Neuronal stem cell (in vitro differentiated cells): ENCODE measurements at regions not wholly inside any gene's neighbourhood (a gene's known extent, or its start where the extent isn't known, plus 50 kb on each side); places are given as distances from the start of the nearest gene placed in this dataset.

Experiments
- DNase-seq: peaks from one replicate; pipeline ENCODE4 v3.0.0-alpha.2; 2013; ENCODE audit warnings: low spot score
- H2AFZ ChIP-seq: one replicate; pipeline ENCODE4 v1.6.1; 2013; ENCODE audit warnings: mild to moderate bottlenecking, low read length, inconsistent platforms
- H2AK5ac ChIP-seq: 2 replicates; pipeline ENCODE4 v1.6.1; 2013; ENCODE audit warnings: low read depth, mild to moderate bottlenecking, inconsistent platforms, low read length, moderate library complexity, mixed read lengths
- H2BK120ac ChIP-seq: 2 replicates; pipeline ENCODE4 v1.6.1; 2013; ENCODE audit warnings: low read depth, mild to moderate bottlenecking, inconsistent platforms, low read length, moderate library complexity, mixed read lengths
- H2BK12ac ChIP-seq: one replicate; pipeline ENCODE4 v1.6.1; 2013; ENCODE audit warnings: low read length, inconsistent platforms
- H2BK15ac ChIP-seq: 2 replicates; pipeline ENCODE4 v1.6.1; 2013; ENCODE audit warnings: mild to moderate bottlenecking, low read length, inconsistent platforms, mixed read lengths
- H2BK5ac ChIP-seq: one replicate; pipeline ENCODE4 v1.6.1; 2013; ENCODE audit warnings: inconsistent platforms, mild to moderate bottlenecking, low read length, moderate library complexity
- H3K14ac ChIP-seq: one replicate; pipeline ENCODE4 v1.6.1; 2013; ENCODE audit warnings: low read length, inconsistent platforms
- H3K18ac ChIP-seq: 2 replicates; pipeline ENCODE4 v1.6.1; 2013; ENCODE audit warnings: low read length, inconsistent platforms
- H3K23ac ChIP-seq: 2 replicates; pipeline ENCODE4 v1.6.1; 2013; ENCODE audit warnings: low read depth, mild to moderate bottlenecking, mixed read lengths, low read length, inconsistent platforms; ENCODE audit not compliant: poor library complexity
- H3K27ac ChIP-seq: replicated peaks from 3 replicates; pipeline ENCODE4 v1.5.1; 2013; ENCODE audit warnings: low read length, inconsistent platforms
- H3K27me3 ChIP-seq, 3 experiments: 2 replicates each; pipeline ENCODE4 v1.6.1; 2013; ENCODE audit warnings: low read length in 3 of 3, mild to moderate bottlenecking in 2 of 3, inconsistent platforms in 1 of 3, low read depth in 1 of 3, mixed read lengths in 1 of 3, moderate library complexity in 1 of 3; ENCODE audit not compliant: control insufficient read depth in 3 of 3, insufficient read depth in 3 of 3
- H3K36me3 ChIP-seq, 2 donors: replicated peaks in 1 of 2; 2 replicates each; pipeline ENCODE4 v1.6.1; 2013; ENCODE audit warnings: low read length in 2 of 2; ENCODE audit not compliant: control insufficient read depth in 2 of 2, insufficient read depth in 2 of 2
- H3K4ac ChIP-seq: 2 replicates; pipeline ENCODE4 v1.6.1; 2013; ENCODE audit warnings: inconsistent platforms, mild to moderate bottlenecking, low read length, moderate library complexity
- H3K4me1 ChIP-seq, 2 donors: 1 replicate in 1 of 2; 2 replicates in 1 of 2; pipeline ENCODE4 v1.6.1; 2013; ENCODE audit warnings: low read length in 2 of 2, low read depth in 1 of 2; ENCODE audit not compliant: control insufficient read depth in 2 of 2, insufficient read depth in 1 of 2
- H3K4me2 ChIP-seq: one replicate; pipeline ENCODE4 v1.6.1; 2013; ENCODE audit warnings: mild to moderate bottlenecking, low read length, inconsistent platforms; ENCODE audit not compliant: insufficient read depth, poor library complexity, severe bottlenecking
- H3K4me3 ChIP-seq, 2 donors: 2 replicates each; pipeline ENCODE4 v1.5.1; 2013; ENCODE audit warnings: low read length in 2 of 2, mild to moderate bottlenecking in 2 of 2, inconsistent platforms in 1 of 2, moderate library complexity in 1 of 2
- H3K79me1 ChIP-seq: one replicate; pipeline ENCODE4 v1.6.1; 2013; ENCODE audit warnings: low read depth, mild to moderate bottlenecking, inconsistent platforms, low read length, moderate library complexity
- H3K9ac ChIP-seq: one replicate; pipeline ENCODE4 v1.6.1; 2013; ENCODE audit warnings: mild to moderate bottlenecking, low read depth, low read length, inconsistent platforms; ENCODE audit not compliant: poor library complexity
- H3K9me3 ChIP-seq, 2 donors: replicated peaks in 1 of 2; 2 replicates each; pipeline versions ENCODE3 to v1.6.1; 2013; ENCODE audit warnings: low read length in 2 of 2, mild to moderate bottlenecking in 2 of 2, inconsistent platforms in 1 of 2, low read depth in 1 of 2, mixed read lengths in 1 of 2, moderate library complexity in 1 of 2; ENCODE audit not compliant: control insufficient read depth in 2 of 2, insufficient read depth in 1 of 2
- H4K8ac ChIP-seq: one replicate; pipeline ENCODE4 v1.6.1; 2013; ENCODE audit warnings: low read depth, mild to moderate bottlenecking, inconsistent platforms, low read length, moderate library complexity
- H4K91ac ChIP-seq: one replicate; pipeline ENCODE4 v1.6.1; 2013; ENCODE audit warnings: low read length, low read depth, mild to moderate bottlenecking, inconsistent platforms; ENCODE audit not compliant: poor library complexity
- WGBS, 2 donors: extraction: QIAGEN DNeasy Blood & Tissue Kit; methylation state at CpG; one replicate each; pipeline ENCODE4 v1.1.7; 2013; ENCODE audit warnings: missing lambda C conversion rate in 2 of 2, mixed read lengths in 1 of 2; ENCODE audit not compliant: insufficient read length in 2 of 2, insufficient replicate concordance in 1 of 2; ENCODE audit errors: extremely low coverage in 2 of 2; 5-methylcytosine and 5-hydroxymethylcytosine counted together

GRCh38 chr12:111173391-111173790 is 195.5 kb downstream of the PHETA1 start:
- Histone ChIP-seq H2AK5ac (no peak overlapping the region), H2AFZ (no peak overlapping the region), H2BK120ac (no peak overlapping the region), H3K4me1 (peaks cover 2 to 5% of the 10 kb centered on the region in 2 donors), H3K36me3 (no peaks in the 10 kb centered on the region), H3K14ac (no peak overlapping the region), H3K4me3 (no peak overlapping the region), H2BK12ac (no peak overlapping the region), H3K18ac (no peak overlapping the region), H3K23ac (no peak overlapping the region), H2BK5ac (no peak overlapping the region), H3K9me3 (peaks cover 0 to 2% of the 10 kb centered on the region in 2 donors), H4K8ac (no peak overlapping the region), H3K4ac (no peak overlapping the region), H3K79me1 (no peaks in the 10 kb centered on the region), H3K9ac (no peak overlapping the region), H4K91ac (no peak overlapping the region), H3K4me2 (no peak overlapping the region), H3K27me3 (no peaks in the 10 kb centered on the region), H2BK15ac (no peak overlapping the region), H3K27ac (no peak overlapping the region)
- DNase-seq = no peak
- WGBS, 2 donors = no CpG with 5 or more reads among the region's 5 CpGs

GRCh38 chr12:111172786-111173185 is 196.1 kb downstream of the PHETA1 start:
- no peak overlapping the region for H2BK15ac ChIP-seq
- no peak overlapping the region for H3K4me3 ChIP-seq
- H2BK5ac ChIP-seq = no peak overlapping the region
- DNase-seq = no peak
- H3K9ac ChIP-seq = no peak overlapping the region
- H3K27ac ChIP-seq = no peak overlapping the region
- no peak overlapping the region for H2AFZ ChIP-seq
- no peak overlapping the region for H2BK120ac ChIP-seq
- peaks cover 5% of the 10 kb centered on the region in 2 donors for H3K4me1 ChIP-seq
- no peaks in the 10 kb centered on the region for H3K36me3 ChIP-seq
- H3K18ac ChIP-seq = no peak overlapping the region
- H4K8ac ChIP-seq = no peak overlapping the region
- no peaks in the 10 kb centered on the region for H3K79me1 ChIP-seq
- H3K4me2 ChIP-seq = no peak overlapping the region
- no peaks in the 10 kb centered on the region for H3K27me3 ChIP-seq
- no peak overlapping the region for H2BK12ac ChIP-seq
- H3K4ac ChIP-seq = no peak overlapping the region
- H3K14ac ChIP-seq = no peak overlapping the region
- H3K9me3 ChIP-seq = peaks cover 0 to 2% of the 10 kb centered on the region in 2 donors
- H2AK5ac ChIP-seq = no peak overlapping the region
- no peak overlapping the region for H4K91ac ChIP-seq
- no CpG with 5 or more reads among the region's 8 CpGs for WGBS, 2 donors
- H3K23ac ChIP-seq = no peak overlapping the region

GRCh38 chr12:111171832-111172231 is 197.1 kb downstream of the PHETA1 start:
- Histone ChIP-seq H2AK5ac (no peak overlapping the region), H4K8ac (no peak overlapping the region), H3K14ac (no peak overlapping the region), H2BK12ac (no peak overlapping the region), H3K4me1 (peaks cover 5% of the 10 kb centered on the region in 2 donors), H2BK15ac (no peak overlapping the region), H3K79me1 (no peaks in the 10 kb centered on the region), H3K9ac (no peak overlapping the region), H2BK5ac (no peak overlapping the region), H2AFZ (no peak overlapping the region), H3K27me3 (no peaks in the 10 kb centered on the region), H3K4ac (no peak overlapping the region), H3K27ac (no peak overlapping the region), H3K18ac (no peak overlapping the region), H3K4me2 (no peak overlapping the region), H3K9me3 (peaks cover 0 to 2% of the 10 kb centered on the region in 2 donors), H2BK120ac (no peak overlapping the region), H4K91ac (no peak overlapping the region), H3K4me3 (peak overlapping the region in 1 of 2 donors; percentile 64), H3K36me3 (no peaks in the 10 kb centered on the region), H3K23ac (no peak overlapping the region)
- WGBS, 2 donors = no CpG with 5 or more reads among the region's 9 CpGs
- DNase-seq = no peak

- WGBS, 2 donors = no CpG with 5 or more reads among the region's 9 CpGs
- Histone ChIP-seq H3K9me3 (peaks cover 0 to 2% of the 10 kb centered on the region in 2 donors), H2AFZ (no peak overlapping the region), H3K18ac (no peak overlapping the region), H3K23ac (no peak overlapping the region), H2BK5ac (no peak overlapping the region), H3K4me2 (no peak overlapping the region), H3K4ac (no peak overlapping the region), H3K27ac (no peak overlapping the region), H3K27me3 (no peaks in the 10 kb centered on the region), H3K4me1 (peaks cover 5% of the 10 kb centered on the region in 2 donors), H2BK120ac (no peak overlapping the region), H2BK12ac (no peak overlapping the region), H2BK15ac (no peak overlapping the region), H2AK5ac (no peak overlapping the region), H3K9ac (no peak overlapping the region), H3K79me1 (no peaks in the 10 kb centered on the region), H4K91ac (no peak overlapping the region), H3K4me3 (no peak overlapping the region), H3K14ac (no peak overlapping the region), H3K36me3 (no peaks in the 10 kb centered on the region), H4K8ac (no peak overlapping the region)
- DNase-seq = no peak
Observed at GRCh38 chr12:111171345-111171744, 197.6 kb downstream of the PHETA1 start.
